Testis (tissue), 2 donors: ENCODE measurements at regions not wholly inside any gene's neighbourhood (a gene's known extent, or its start where the extent isn't known, plus 50 kb on each side); places are given as distances from the start of the nearest gene placed in this dataset.

Experiments used
- DNase-seq: peaks from one replicate; pipeline ENCODE4 v3.0.0-alpha.2; 2019
- H3K27ac ChIP-seq, 2 donors: fragments of 200-600 bp; sonication (generic); one replicate each; pipeline ENCODE4 v1.5.1; 2019
- H3K27me3 ChIP-seq: fragments of 200-600 bp; sonication (generic); one replicate; pipeline ENCODE4 v1.5.1; 2019
- H3K36me3 ChIP-seq: fragments of 200-600 bp; sonication (generic); one replicate; pipeline ENCODE4 v1.5.1; 2017; ENCODE audit warnings: low read depth; ENCODE audit errors: missing control alignments
- H3K4me1 ChIP-seq: fragments of 200-600 bp; sonication (generic); one replicate; pipeline ENCODE4 v1.5.1; 2019
- H3K4me3 ChIP-seq, 2 donors: fragments of 200-600 bp; sonication (generic); one replicate each; pipeline ENCODE4 v1.5.1; 2017 to 2019
- H3K9me3 ChIP-seq: fragments of 200-600 bp; sonication (generic); one replicate; pipeline ENCODE4 v1.5.1; 2017
- POLR2A ChIP-seq: fragments of 450-650 bp; IDR thresholded peaks from one replicate; pipeline ENCODE4 v1.6.1; 2017; ENCODE audit warnings: antibody characterized with exemption, mild to moderate bottlenecking, moderate library complexity
- WGBS, 2 donors: methylation state at CpG; one replicate each; pipeline ENCODE4 v1.1.5; 2018; 5-methylcytosine and 5-hydroxymethylcytosine counted together
- intact Hi-C: fragments of 100-400 bp; cut with DNase I; formaldehyde crosslinking; loops from one replicate; pipeline ENCODE4 v1.15.1; 2023; ENCODE audit warnings: low total_unique reads
- TF ChIP-seq, protein P1 (sequence below), 3 experiments: fragments of 450-650 bp in 2 of 3; fragments of 200-600 bp in 1 of 3; sonication (generic) in 1 of 3; IDR thresholded peaks; one replicate each; pipeline ENCODE4 v1.5.1; 2016 to 2019; ENCODE audit warnings: antibody characterized with exemption in 3 of 3, mild to moderate bottlenecking in 2 of 3, moderate library complexity in 1 of 3

DNA sequence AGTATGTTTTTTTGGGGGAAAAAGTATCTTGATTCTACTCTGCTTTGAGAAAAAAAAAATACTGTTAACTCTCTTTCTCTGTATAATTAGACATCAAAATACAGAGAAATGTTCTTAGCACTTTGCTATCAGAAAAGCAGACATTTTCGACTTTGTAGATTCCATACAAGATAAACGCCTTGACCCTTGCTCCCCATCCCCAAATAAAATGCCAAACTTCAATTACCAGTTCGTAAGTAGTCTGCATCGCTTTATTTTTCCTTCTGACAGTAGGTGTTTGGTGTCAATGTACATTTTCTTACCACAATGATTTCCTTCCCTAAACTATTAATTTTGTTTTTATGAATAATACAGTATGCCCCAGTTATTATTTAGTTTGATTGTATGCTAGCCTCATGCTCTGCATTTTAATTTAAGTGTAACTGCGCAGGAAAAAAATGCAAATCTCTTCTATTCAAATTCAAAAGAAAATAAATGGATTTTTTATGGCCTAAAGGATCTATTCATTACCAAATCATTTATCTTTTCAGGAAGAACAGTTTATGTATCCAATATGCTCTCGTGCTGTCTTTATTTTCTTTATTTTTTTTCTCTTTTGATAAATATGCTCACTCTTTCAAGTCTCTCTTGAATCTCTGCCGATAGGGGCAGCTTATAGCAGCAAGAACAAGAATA lies 84.8 kb upstream of the ZNF217 start:
- no peak for TF ChIP-seq POLR2A
- TF ChIP-seq, protein P1, sequence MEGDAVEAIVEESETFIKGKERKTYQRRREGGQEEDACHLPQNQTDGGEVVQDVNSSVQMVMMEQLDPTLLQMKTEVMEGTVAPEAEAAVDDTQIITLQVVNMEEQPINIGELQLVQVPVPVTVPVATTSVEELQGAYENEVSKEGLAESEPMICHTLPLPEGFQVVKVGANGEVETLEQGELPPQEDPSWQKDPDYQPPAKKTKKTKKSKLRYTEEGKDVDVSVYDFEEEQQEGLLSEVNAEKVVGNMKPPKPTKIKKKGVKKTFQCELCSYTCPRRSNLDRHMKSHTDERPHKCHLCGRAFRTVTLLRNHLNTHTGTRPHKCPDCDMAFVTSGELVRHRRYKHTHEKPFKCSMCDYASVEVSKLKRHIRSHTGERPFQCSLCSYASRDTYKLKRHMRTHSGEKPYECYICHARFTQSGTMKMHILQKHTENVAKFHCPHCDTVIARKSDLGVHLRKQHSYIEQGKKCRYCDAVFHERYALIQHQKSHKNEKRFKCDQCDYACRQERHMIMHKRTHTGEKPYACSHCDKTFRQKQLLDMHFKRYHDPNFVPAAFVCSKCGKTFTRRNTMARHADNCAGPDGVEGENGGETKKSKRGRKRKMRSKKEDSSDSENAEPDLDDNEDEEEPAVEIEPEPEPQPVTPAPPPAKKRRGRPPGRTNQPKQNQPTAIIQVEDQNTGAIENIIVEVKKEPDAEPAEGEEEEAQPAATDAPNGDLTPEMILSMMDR (IDR thresholded peaks at IDR 0.05), result no peak
- Histone ChIP-seq H3K4me1 (peaks cover 5% of the 10 kb centered on the region), H3K9me3 (no peaks in the 10 kb centered on the region), H3K27ac (no peak overlapping the region), H3K27me3 (no peaks in the 10 kb centered on the region), H3K36me3 (no peaks in the 10 kb centered on the region), H3K4me3 (no peak overlapping the region)
- intact Hi-C loops, result no loop called here
- whole genome bisulfite sequencing, 2 donors, result 60 to 69% methylated on average over 7 of the region's 7 CpGs
- DNase-seq, result no peak

DNA sequence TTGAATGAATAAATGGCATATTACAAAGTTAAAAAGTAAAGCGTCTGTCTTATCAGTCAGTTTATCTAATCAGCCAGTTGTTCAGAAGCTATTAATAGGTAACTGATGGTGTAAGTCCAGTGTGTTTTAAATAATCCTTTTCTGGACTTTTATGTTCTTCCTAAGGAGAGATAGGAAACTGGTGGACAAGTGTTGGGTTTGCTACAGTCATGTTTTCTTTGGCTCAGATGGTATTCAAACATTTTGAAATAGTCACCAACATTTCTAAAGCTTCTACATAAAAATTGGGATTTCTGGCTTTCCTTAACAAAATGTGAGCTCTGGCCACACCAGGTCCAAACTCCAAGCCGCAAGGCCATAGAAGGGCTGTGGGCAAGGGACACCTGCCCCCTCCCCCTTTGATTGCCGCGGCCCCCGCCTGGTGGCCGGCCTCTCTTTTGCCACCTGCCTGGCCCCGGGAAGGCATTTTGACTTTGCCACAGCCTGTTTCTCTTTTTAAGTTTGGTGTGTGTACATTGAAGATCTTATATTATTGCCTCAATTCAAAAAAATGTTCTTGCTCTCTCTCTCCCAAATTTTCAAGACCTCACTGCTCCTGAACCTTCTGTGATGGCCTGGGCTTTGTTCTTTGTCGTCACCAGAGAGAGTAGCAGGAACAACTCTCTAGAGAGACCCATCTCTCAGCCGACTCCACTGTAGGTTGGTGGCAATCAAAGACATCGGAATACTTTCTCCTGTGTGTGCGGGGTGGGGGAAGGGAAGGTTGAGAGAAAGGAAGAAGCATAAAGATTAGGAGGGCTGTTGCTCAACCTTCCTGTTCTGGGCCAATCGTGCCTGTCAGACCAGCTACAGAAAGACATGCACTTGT lies 84.0 kb upstream of the ZNF217 start:
- Histone ChIP-seq H3K9me3 (no peaks in the 10 kb centered on the region), H3K4me1 (peaks cover 5% of the 10 kb centered on the region), H3K27ac (no peak overlapping the region), H3K4me3 (no peak overlapping the region), H3K27me3 (no peaks in the 10 kb centered on the region), H3K36me3 (no peaks in the 10 kb centered on the region)
- no peak for TF ChIP-seq POLR2A
- intact Hi-C loops, result no loop called here
- peak; percentile 32 for DNase-seq
- 53 to 65% methylated on average over 12 of the region's 12 CpGs for WGBS, 2 donors

DNA sequence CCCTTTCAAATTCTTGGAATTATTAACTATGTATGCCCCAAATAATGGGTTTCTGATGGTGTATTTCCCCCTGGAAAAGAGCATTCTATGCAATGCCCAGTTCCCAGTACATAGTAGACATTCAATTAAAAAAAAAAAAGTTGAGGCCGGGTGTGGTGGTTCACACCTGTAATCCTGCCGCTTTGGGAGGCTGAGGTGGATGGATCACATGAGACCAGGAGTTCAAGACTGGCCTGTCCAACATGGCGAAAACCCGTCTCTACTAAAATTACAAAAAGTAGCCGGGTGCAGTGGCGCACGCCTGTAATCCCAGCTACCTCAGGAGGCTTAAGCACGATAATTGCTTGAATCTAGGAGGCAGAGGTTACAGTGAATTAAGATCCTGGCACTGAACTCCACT lies 83.3 kb upstream of the ZNF217 start:
- H3K9me3 ChIP-seq, result no peaks in the 10 kb centered on the region
- H3K36me3 ChIP-seq, result no peaks in the 10 kb centered on the region
- H3K27me3 ChIP-seq, result no peaks in the 10 kb centered on the region
- intact Hi-C loops, result no loop called here
- no peak overlapping the region for H3K27ac ChIP-seq
- 84 to 86% methylated on average over 8 of the region's 8 CpGs for WGBS, 2 donors
- no peak for DNase-seq
- no peak for TF ChIP-seq POLR2A
- TF ChIP-seq, protein P1 (IDR thresholded peaks at IDR 0.05), result no peak
- no peak overlapping the region for H3K4me3 ChIP-seq
- H3K4me1 ChIP-seq, result peaks cover 5% of the 10 kb centered on the region

DNA sequence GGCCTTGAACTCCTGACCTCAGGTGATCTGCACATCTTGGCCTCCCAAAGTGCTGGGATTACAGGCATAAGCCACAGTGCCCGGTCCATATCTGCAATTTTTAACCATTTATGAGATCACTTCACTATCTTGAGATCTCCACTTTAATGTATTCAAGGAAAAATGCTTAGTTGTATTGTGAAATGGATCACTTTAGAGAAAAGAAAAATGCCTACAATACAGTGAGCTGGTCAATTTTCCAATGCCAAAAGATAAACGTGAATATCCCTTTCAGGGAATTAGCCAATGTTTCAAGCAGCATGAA lies 82.8 kb upstream of the ZNF217 start:
- WGBS, 2 donors, result 64 to 80% methylated on average over 2 of the region's 2 CpGs
- TF ChIP-seq, protein P1 (IDR thresholded peaks at IDR 0.05), result no peak
- no peak for TF ChIP-seq POLR2A
- no peak overlapping the region for H3K27ac ChIP-seq
- no peaks in the 10 kb centered on the region for H3K36me3 ChIP-seq
- H3K9me3 ChIP-seq, result no peaks in the 10 kb centered on the region
- no peak for DNase-seq
- no peaks in the 10 kb centered on the region for H3K27me3 ChIP-seq
- intact Hi-C loops, result no loop called here
- no peak overlapping the region for H3K4me3 ChIP-seq
- peaks cover 5% of the 10 kb centered on the region for H3K4me1 ChIP-seq

DNA sequence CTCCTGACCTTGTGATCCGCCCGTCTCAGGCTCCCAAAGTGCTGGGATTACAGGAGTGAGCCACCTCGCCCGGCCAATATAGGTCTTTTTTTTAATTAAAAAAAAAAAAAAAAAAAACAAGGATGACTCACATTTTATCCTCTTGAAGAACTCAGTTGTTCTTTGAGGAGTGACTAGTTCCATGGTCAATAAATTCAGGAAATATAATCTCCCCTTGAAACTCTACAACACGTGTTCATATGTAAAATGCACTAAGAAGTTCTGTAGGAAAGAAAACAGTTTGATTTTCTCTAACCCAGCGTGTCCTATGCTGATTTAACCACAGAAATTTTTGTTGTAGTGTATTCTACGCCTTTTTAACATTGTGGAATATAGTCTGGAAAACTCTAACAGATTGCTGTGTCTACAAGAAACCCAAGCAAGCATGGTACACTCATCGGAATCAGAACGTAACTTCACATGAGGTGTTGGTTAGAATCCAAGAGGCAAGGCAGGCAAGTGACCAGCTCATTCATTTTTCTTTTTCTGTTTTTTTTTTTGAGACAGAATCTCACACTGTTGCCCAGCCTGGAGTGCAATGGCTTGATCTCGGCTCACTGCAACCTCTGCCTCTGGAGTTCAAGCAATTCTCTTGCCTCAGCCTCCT lies 79.0 kb upstream of the ZNF217 start:
- Histone ChIP-seq H3K4me3 (no peak overlapping the region), H3K36me3 (no peaks in the 10 kb centered on the region), H3K27ac (no peak overlapping the region), H3K27me3 (no peaks in the 10 kb centered on the region), H3K9me3 (no peaks in the 10 kb centered on the region), H3K4me1 (peaks cover under 1% of the 10 kb centered on the region)
- DNase-seq, result no peak
- TF ChIP-seq POLR2A, result no peak
- TF ChIP-seq, protein P1 (IDR thresholded peaks at IDR 0.05), result no peak
- intact Hi-C loops, result no loop called here
- WGBS, 2 donors, result 89 to 91% methylated on average over 10 of the region's 10 CpGs
